GM18870 (cell line): ENCODE measurements at regions not wholly inside any gene's neighbourhood (a gene's known extent, or its start where the extent isn't known, plus 50 kb on each side); places are given as distances from the start of the nearest gene placed in this dataset.
"Not testable (repeated sequence)": the region's sequence is repeated elsewhere in the genome, so short reads cannot be mapped to it uniquely, and the experiment has no call there.

Experiments
- ATAC-seq: cut with Tn5 transposase; IDR thresholded peaks from one replicate; pipeline ENCODE4 v1.9.1; 2021; ENCODE audit warnings: moderate library complexity; ENCODE audit not compliant: unreplicated experiment

DNA sequence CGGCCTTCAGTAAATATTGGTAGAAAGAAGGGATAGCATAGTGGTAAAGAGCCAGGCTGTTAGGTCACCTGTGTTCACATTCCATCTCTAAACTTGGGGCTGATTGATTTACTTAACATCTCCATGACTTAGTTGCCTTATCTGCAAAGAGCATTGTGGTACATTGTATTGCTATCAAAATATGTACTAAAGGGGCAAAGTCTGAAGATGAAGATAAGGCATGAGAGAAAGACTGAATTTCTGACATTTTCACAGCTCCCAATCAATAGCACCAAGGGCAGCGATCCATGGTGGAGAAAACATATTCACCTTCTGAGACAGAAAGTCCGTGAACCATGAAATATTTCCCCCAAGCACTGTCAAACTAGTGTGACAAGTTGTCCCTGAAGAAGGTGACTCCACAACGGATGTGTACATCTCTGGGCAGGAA is 223.3 kb upstream of the STXBP5 start:
- ATAC-seq, result no peak

DNA sequence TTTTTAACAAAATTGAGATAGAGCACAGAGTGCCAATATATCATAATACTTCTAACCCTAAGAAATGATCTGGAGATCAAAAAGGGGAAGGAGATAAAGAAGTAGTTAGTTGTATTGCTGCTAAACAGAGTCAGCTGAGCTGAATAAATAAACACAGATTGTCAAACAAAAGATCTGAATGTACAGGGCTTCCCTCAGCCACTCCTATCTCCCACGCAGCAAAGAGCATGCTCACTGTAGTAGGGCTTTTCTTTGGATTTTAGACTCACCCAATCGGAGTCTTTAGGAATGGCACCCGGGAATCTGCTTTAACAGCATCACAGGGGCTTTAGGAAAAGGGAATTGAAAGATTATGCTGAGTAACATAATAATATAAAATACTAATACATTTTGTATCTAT is 222.2 kb upstream of the STXBP5 start:
- ATAC-seq, result no peak

DNA sequence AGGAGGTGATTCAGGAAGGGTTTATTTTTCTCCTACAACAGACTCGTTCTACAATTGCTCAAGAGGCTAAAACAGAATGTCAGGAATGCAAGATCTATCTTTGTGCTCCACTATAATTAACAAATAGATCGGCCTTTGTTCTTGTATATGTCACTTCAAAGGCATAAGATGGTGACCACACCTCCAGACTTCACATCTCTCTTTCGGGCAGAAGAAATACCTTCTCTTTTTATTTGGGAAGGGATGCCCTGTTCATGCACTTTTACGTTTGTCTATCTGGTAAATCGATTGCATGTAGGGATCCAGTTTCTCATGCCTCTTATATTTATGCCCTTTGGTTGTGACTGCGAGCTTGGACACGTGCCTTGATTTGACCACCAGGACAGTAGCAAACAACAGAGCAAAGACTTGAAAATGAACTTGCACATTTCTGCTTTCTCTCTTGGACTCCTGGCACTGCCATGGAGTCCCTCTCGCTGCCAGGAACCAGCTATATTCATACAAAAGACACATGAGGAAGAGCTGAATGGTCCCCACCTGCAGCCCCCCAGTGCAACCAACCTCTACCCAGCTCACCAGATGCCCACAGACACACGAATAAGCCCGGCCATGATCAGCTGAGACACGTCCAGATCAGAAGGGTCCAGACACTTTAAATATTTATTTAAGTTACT is 219.8 kb upstream of the STXBP5 start:
- ATAC-seq, result no peak

DNA sequence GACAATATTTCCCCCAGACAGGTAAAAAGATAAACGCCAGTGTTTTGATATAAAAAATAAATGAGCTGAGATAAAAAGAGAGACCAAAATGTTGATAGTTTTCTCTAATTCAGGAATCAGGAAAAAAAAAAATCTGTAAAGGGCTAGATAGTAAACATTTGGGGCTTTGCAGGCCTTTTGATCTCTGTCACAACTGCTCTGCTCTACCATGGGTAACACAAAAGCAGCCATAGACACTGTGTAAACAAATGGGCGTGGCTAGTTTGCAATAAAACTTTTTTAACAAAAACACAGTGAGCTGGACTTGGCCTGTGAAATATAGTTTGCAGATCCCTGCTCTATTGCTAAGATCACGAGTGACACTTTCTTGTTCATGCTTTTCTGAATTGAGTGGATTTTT is 219.1 kb upstream of the STXBP5 start:
- ATAC-seq, result no peak

DNA sequence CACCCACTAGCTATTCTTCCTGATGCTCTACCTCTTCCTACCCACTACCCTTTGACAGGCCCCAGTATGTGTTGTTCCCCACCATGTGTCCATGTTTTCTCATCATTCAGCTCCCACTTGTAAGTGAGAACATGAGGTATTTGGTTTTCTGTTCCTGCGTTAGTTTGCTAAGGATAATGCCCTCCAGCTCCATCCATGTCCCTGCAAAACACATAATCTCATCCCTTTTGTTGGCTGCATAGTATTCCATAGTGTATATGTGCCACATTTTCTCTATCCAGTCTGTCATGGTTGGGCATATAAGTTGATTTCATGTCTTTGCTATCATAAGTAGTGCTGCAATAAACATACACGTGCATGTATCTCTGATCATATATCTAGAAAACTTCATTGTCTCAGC is 218.3 kb upstream of the STXBP5 start:
- ATAC-seq, result no peak

DNA sequence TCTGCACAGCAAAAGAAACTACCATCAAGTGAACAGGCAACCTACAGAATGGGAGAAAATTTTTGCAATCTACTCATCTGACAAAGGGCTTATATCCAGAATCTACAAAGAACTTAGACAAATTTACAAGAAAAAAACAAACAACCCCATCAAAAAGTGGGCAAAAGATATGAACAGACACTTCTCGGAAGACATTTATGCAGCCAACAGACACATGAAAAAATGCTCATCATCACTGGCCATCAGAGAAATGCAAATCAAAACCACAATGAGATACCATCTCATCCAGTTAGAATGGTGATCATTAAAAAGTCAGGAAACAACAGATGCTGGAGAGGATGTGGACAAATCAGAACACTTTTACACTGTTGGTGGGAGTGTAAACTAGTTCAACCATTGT is 216.3 kb upstream of the STXBP5 start:
- ATAC-seq, result not testable (repeated sequence)

DNA sequence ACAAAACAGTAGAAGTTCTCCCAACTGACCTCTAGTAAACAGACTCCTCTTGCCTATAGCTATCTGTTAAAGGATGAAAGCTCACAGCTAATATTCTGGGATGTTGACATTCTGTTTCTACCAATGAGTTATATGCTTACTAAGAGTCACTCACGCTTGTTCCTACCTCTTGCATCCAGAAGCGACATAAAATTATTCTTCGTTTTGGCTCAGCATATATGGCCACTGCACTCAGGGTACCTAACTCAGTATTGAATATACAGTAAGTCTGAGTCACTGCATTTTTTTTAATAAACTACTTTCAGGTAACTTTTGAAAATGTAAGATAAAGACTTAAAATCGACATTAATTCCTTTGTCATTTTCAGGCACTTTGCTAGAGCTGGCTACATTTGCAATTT is 214.4 kb upstream of the STXBP5 start:
- ATAC-seq, result no peak

DNA sequence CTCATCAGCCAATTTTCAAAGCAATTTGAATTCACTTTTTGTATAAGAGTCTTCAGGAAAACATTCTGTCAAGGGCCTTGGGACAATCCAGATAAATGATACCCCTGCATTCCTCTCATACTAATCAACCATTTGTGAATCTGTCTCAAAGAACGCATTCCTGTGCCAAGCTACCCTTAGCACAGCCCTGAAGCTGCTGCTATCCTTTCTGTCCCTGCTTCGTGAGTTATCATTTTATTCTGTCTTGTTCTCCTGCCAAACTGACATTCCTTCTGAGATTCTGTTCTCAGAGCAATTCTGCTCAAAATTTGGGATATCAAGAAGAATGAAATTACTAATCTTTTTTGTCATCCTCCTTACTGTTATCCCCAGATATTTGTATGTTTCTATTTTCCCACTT is 213.9 kb upstream of the STXBP5 start:
- ATAC-seq, result no peak

DNA sequence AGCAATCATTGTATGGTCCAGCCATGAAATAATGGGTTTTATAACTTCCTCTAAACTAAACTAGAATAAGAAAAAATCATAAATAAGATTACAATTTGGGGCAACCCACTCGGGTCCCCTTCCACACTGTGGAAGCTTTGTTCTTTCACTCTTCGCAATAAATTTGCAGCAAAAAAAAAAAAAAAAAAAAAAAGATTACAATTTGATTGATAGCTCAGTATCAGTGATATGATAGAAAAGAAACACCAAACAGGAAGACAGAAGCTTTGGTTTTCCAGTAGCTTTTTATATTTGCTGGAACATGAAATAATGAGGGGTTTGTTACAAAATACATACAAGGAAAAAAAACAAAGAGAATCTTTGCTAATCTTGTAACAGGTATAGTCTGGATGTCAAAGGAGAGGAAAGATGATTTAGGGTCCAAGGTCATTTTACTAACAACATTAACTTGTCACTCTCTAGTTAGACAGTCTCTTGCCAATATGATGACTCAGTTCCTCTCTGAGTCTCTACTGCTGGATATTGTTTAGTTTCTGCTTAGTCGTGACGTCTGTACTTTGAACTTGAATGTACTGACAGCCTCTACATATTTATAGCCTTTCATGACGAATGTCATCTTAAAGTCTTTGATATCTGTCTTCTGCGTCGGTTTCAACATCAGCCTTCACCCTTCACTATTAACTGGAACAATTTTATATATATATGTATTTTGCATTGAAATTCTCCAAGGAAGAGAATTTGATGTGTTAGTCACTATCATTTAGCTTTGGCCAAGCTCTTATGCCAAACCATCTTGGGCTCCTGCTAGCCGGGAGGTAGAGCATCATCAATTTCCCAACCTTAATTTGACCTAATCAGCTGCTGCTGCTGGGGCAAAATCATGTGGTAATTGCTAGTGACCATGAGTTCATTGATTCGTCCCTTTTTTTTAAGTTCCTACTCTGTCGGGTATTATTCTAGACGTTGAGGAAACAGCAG is 213.1 kb upstream of the STXBP5 start:
- ATAC-seq, result no peak

DNA sequence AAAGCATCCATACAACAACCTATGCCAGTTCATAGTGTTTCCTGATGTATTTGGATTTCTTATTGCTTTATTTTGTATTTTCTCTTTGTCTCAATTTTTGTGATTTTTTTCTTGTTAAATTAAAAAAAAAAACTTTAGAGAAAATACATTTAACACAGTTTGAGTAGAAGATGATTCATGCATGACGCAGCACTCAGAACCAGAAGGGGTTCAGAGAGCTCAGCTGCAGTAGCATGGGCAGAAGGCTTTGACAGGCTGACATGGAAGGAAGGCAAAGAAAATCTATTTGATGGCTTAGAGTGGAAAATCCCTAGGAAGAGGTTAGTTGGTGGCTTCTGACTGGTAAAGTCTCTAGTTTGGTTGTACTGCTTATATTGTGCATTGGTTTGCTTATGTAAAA is 207.2 kb upstream of the STXBP5 start:
- ATAC-seq, result no peak

DNA sequence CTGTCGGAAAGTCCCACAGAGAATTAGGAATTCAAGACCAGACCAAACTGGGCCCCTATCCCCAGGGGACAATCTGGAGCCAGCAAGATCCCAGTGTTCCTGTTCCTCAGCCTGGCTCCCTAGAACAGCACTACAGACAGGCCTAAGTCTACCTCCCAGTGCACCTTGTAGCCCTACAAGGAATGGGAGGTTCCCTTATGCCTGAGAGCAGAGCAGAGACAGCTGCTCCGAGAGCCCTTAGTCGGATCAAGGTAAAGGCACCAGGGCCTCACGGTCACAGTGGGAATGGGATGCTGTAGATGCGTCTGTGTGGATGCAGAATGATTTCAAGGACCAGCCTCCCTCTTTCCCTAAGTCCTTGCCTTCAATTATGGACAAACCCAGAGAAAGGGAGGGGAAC is 204.5 kb upstream of the STXBP5 start:
- no peak for ATAC-seq

DNA sequence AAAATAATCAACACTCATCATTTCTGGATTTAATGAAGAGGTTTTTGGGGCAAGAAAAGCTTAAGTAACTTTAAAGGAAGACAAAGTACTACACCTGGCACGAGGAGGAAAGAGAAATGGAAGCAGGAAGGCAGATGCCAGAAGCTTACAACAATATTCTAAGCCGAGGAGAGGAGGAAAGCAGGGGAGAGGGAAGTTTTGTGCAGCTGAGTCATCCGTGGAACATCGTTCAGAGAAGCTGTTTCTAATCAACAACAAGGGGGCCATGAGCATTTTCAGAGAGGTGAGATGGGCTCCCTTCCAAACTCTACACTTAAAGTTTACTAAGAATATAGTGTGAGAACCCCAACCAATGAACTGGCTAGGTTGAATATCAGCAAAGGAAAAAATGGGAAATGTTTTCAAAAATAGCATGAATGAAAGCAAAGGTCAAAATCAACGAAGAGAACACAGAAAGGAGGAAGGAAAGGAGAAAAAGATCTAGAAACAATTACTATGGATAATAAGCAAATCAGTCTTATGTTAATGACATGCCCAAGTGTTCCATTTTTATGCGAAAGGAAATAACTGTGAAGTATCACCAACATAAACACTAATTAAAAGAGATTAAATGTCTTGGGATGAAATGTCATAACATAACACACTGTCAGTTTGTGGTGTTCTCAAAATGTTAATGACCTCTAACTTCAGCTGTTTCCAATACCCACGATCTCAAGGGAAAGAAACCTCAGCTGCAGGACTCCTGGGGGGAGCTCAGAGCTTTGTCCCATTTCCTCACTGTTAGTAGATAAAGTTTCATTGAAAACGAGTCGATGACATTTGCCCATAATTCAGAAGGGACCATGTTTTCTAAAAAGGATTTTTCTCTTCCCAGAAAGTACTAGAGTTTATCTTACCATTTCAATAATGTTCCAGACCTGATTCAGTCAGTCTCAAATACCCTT is 203.4 kb upstream of the STXBP5 start:
- ATAC-seq, result no peak

DNA sequence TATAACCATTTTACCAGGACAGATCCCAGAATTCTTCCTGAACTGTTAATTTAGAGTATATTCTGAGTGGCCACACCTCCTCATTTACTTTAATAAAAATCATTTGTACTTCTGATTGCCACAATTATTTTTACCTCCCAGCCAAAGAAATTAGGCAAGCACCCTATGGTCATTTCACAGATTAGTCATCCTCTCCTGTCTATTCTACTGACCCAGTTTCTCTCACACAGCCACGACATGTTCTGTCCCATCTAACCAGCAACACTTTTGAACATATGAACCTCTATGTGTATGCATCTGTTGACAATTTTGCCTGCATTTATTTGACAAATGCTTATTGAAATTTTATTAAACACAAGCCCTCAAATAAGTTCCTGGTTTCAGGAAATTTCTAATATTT is 202.6 kb upstream of the STXBP5 start:
- no peak for ATAC-seq

DNA sequence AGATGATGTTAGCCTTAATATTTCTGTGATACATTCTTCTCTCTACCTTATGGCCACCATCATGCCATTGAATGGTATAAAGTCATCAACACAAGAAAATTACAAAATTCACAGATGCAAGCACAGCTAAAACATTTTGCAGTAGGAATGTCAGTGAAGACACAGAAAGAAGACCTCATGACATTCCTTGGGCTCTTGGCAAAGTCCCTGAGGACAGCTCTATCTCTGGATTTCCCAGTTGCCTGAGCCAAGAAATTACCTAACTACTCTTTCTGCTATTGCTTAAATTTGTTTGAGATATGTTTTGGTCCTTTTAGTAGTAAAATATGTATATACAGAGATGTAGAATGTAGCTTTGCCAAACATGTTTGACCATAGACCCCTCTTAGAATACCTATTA is 201.0 kb upstream of the STXBP5 start:
- no peak for ATAC-seq

DNA sequence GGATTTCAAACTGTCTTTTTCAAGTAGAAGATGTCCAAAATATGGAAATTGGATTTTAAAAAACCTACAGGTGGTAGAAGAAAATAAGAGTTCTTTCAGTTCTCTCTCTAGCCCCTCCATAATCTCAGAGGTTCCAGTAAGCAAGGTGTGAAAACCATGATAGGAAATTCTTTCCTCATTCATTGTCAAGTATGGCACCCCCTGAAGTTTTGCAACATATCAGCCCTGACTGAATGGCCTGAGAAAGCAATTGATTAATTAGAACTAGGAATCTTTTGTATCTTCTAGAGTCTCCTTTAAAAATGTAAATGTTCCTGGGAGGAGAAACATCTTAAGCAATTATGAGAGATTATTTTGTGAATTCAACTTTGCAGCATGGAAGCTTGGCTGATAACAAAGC is 198.7 kb upstream of the STXBP5 start:
- ATAC-seq, result no peak

DNA sequence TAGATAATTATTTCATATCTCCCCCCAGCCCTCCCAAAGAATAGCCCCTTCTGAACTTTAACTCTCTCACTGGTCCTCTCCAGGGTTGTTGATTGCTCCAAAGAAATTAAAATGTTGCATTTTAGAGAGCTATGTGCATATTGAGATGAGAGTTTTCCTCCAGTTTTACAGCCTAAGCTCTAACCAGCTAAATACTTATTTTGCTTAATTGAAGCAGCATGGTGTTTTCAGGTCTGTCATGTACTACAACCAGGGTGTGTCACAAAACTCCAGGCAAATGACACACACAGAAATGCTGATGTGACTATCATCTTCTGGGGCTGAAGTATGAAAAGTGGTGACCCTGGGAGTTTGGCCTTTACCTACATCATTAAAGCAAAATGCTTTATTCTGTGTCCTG is 196.8 kb upstream of the STXBP5 start:
- ATAC-seq, result no peak

DNA sequence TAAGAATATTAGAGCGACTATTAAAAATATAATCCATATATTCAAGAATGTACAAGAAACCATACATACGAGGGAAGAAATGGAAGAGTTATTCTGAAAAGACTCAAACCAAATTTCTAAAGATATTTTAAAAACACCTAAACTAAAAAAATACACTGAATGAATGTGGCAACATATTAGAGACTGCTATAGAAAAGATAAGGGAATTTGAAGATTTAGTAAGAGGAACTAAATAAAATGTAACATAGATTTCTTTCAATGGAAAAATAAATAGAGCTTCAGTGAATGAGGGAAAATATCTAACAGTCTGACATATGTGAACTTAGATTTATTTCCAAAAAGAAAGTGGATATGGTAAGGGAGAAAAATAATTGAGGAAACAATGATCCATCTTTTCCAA is 194.9 kb upstream of the STXBP5 start:
- ATAC-seq, result no peak

DNA sequence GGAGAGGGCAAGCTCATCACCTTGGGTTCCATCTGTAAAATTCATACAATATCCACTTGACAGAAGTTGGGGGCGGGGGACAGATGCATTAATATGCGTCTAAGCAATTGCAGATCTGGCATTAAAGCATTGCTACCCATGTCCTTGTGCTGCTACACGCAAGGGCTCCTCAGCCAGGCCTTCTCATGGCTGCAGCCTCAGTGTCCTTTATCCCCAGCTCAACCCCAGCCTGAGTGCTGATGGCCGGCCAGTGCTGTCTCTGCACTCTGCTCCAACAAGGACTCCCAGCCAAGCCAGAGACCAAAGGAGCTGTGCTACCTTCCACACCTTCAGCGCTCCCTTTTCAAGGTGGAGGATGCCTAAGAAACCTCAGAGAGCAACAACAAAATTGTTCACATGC is 188.5 kb upstream of the STXBP5 start:
- ATAC-seq, result no peak

DNA sequence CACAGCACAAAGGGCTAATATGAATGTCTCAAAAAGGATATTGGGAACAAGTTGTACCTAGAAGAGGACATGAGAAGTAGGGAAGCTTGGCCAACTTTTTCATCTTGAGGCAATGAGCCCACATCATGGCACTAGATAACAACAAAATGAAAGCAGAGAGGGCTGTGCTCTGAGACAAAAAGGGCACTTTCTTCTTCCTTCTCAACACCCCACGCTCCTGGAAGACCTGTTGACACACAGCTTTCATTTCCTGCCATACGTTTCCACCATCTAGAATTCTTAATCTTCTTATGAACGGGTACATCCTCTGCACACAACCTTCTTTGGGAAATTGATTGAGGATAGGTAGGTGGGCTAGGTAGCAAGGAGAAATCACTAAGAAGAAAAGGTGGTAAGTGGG is 187.8 kb upstream of the STXBP5 start:
- ATAC-seq, result no peak

DNA sequence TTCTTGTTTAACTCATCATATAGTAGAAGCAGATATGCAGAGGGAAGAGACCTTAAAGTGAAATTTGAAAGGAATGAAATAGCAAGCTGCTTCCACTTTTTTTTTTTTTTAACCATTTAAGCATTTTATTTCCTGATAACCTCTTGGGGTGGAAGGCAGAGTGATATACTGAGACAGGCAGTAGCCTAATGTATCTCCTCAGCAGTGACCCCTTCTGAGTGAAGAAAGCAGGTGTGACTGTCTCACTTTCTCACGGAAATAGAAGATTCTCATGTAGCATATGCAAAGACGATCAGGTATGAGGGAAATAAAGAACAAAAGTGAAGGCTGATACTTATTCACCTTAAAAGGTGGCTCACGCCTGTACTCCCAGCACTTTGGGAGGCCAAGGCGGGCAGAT is 187.1 kb upstream of the STXBP5 start:
- ATAC-seq, result no peak

DNA sequence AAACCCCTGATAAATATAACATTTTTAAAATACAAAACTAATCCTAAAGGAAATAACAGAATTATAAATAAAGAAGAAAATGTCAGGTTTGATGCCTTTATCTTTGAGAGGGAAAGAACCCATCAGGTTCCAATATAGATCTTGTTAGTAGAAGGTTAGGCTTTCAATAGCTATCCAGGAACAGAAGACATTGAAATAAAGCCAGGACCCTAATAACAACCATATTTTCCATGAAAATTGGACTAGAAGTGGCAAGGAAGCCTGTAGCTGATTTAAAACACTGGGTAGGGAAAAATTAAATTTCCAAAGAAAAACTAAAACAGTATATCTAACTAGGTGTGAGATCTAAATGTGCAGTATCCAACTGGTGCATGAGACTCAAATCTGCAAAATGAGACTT is 185.2 kb upstream of the STXBP5 start:
- no peak for ATAC-seq
